ENCODE measurements at regions not wholly inside any gene's neighbourhood (a gene's known extent, or its start where the extent isn't known, plus 50 kb on each side); places are given as distances from the start of the nearest gene placed in this dataset.

GRCh38 chr6:85997206-85997605 lies 354.5 kb upstream of the SYNCRIP start:
- H3K4me3 Mint-ChIP-seq = no peak overlapping the region
- H3K27ac Mint-ChIP-seq = no peak overlapping the region
- H3K36me3 Mint-ChIP-seq = no peaks in the 10 kb centered on the region
- H3K9me3 Mint-ChIP-seq = peaks cover 4% of the 10 kb centered on the region
- ATAC-seq = no peak
- no peaks in the 10 kb centered on the region for H3K4me1 Mint-ChIP-seq
- H3K27me3 Mint-ChIP-seq = peaks cover 6% of the 10 kb centered on the region

- no peak overlapping the region for H3K27ac Mint-ChIP-seq
- peaks cover 6% of the 10 kb centered on the region for H3K27me3 Mint-ChIP-seq
- H3K36me3 Mint-ChIP-seq = no peaks in the 10 kb centered on the region
- H3K9me3 Mint-ChIP-seq = peaks cover 4% of the 10 kb centered on the region
- no peaks in the 10 kb centered on the region for H3K4me1 Mint-ChIP-seq
- ATAC-seq = no peak
- no peak overlapping the region for H3K4me3 Mint-ChIP-seq
Measured at GRCh38 chr6:85996034-85996375, 353.3 kb upstream of the SYNCRIP start.

GRCh38 chr6:85995339-85996033 lies 352.8 kb upstream of the SYNCRIP start:
- no peak for ATAC-seq
- peaks cover 6% of the 10 kb centered on the region for H3K27me3 Mint-ChIP-seq
- H3K36me3 Mint-ChIP-seq = no peaks in the 10 kb centered on the region
- H3K4me3 Mint-ChIP-seq = no peak overlapping the region
- H3K4me1 Mint-ChIP-seq = no peaks in the 10 kb centered on the region
- no peak overlapping the region for H3K27ac Mint-ChIP-seq
- peaks cover 4% of the 10 kb centered on the region for H3K9me3 Mint-ChIP-seq

- H3K27ac Mint-ChIP-seq = no peak overlapping the region
- no peaks in the 10 kb centered on the region for H3K27me3 Mint-ChIP-seq
- no peaks in the 10 kb centered on the region for H3K36me3 Mint-ChIP-seq
- H3K4me3 Mint-ChIP-seq = no peak overlapping the region
- peaks cover 22% of the 10 kb centered on the region for H3K9me3 Mint-ChIP-seq
- no peak for ATAC-seq
- H3K4me1 Mint-ChIP-seq = no peaks in the 10 kb centered on the region
Measured at GRCh38 chr6:85986681-85987080, 344.0 kb upstream of the SYNCRIP start.

- H3K27me3 Mint-ChIP-seq = no peaks in the 10 kb centered on the region
- ATAC-seq = no peak
- H3K4me3 Mint-ChIP-seq = no peak overlapping the region
- H3K9me3 Mint-ChIP-seq = peaks cover 17% of the 10 kb centered on the region
- H3K27ac Mint-ChIP-seq = no peak overlapping the region
- no peaks in the 10 kb centered on the region for H3K4me1 Mint-ChIP-seq
- H3K36me3 Mint-ChIP-seq = no peaks in the 10 kb centered on the region
Measured at GRCh38 chr6:85983032-85983659, 340.5 kb upstream of the SYNCRIP start.

- Mint-ChIP-seq H3K4me1 (no peaks in the 10 kb centered on the region), H3K36me3 (no peaks in the 10 kb centered on the region)
- no peak for ATAC-seq
Measured at GRCh38 chr6:85977661-85978060, 335.0 kb upstream of the SYNCRIP start.

GRCh38 chr6:85975957-85976356 lies 333.3 kb upstream of the SYNCRIP start:
- no peak overlapping the region for H3K4me3 Mint-ChIP-seq
- H3K27ac Mint-ChIP-seq = no peak overlapping the region
- H3K36me3 Mint-ChIP-seq = no peaks in the 10 kb centered on the region
- no peaks in the 10 kb centered on the region for H3K27me3 Mint-ChIP-seq
- H3K4me1 Mint-ChIP-seq = no peaks in the 10 kb centered on the region
- H3K9me3 Mint-ChIP-seq = no peaks in the 10 kb centered on the region
- ATAC-seq = no peak

More at GRCh38 chr6:85977661-85978060, 335.0 kb upstream of the SYNCRIP start:
- no peak overlapping the region for H3K4me3 Mint-ChIP-seq
- no peaks in the 10 kb centered on the region for H3K27me3 Mint-ChIP-seq
- no peak overlapping the region for H3K27ac Mint-ChIP-seq
- H3K9me3 Mint-ChIP-seq = no peaks in the 10 kb centered on the region

- H3K9me3 Mint-ChIP-seq = no peaks in the 10 kb centered on the region
- ATAC-seq = no peak
- no peaks in the 10 kb centered on the region for H3K36me3 Mint-ChIP-seq
- H3K4me3 Mint-ChIP-seq = no peak overlapping the region
- no peaks in the 10 kb centered on the region for H3K27me3 Mint-ChIP-seq
- no peaks in the 10 kb centered on the region for H3K4me1 Mint-ChIP-seq
- H3K27ac Mint-ChIP-seq = no peak overlapping the region
Measured at GRCh38 chr6:85971238-85971637, 328.6 kb upstream of the SYNCRIP start.

- no peak overlapping the region for H3K27ac Mint-ChIP-seq
- ATAC-seq = no peak
Measured at GRCh38 chr6:85966828-85967227, 324.1 kb upstream of the SYNCRIP start.

GRCh38 chr6:85961746-85962145 lies 319.1 kb upstream of the SYNCRIP start:
- no peak for ATAC-seq
- Mint-ChIP-seq H3K4me1 (no peaks in the 10 kb centered on the region), H3K4me3 (no peak overlapping the region), H3K27ac (no peak overlapping the region), H3K36me3 (no peaks in the 10 kb centered on the region), H3K27me3 (no peaks in the 10 kb centered on the region), H3K9me3 (no peaks in the 10 kb centered on the region)

More at GRCh38 chr6:85966828-85967227, 324.1 kb upstream of the SYNCRIP start:
- H3K4me1 Mint-ChIP-seq = no peaks in the 10 kb centered on the region
- H3K36me3 Mint-ChIP-seq = no peaks in the 10 kb centered on the region
- no peak overlapping the region for H3K4me3 Mint-ChIP-seq
- no peaks in the 10 kb centered on the region for H3K27me3 Mint-ChIP-seq
- no peaks in the 10 kb centered on the region for H3K9me3 Mint-ChIP-seq

GRCh38 chr6:85961125-85961524 lies 318.4 kb upstream of the SYNCRIP start:
- no peak overlapping the region for H3K27ac Mint-ChIP-seq
- no peaks in the 10 kb centered on the region for H3K27me3 Mint-ChIP-seq
- H3K36me3 Mint-ChIP-seq = no peaks in the 10 kb centered on the region
- H3K4me1 Mint-ChIP-seq = no peaks in the 10 kb centered on the region
- H3K9me3 Mint-ChIP-seq = no peaks in the 10 kb centered on the region
- no peak overlapping the region for H3K4me3 Mint-ChIP-seq
- no peak for ATAC-seq

- Mint-ChIP-seq H3K27me3 (no peaks in the 10 kb centered on the region), H3K4me1 (no peaks in the 10 kb centered on the region), H3K36me3 (no peaks in the 10 kb centered on the region), H3K27ac (no peak overlapping the region), H3K4me3 (no peak overlapping the region), H3K9me3 (peaks cover 12% of the 10 kb centered on the region)
- ATAC-seq = no peak
Measured at GRCh38 chr6:85948481-85948880, 305.8 kb upstream of the SYNCRIP start.

- H3K36me3 Mint-ChIP-seq = no peaks in the 10 kb centered on the region
- no peak overlapping the region for H3K27ac Mint-ChIP-seq
- no peak overlapping the region for H3K4me3 Mint-ChIP-seq
- no peak for ATAC-seq
- peaks cover 4% of the 10 kb centered on the region for H3K9me3 Mint-ChIP-seq
- H3K27me3 Mint-ChIP-seq = no peaks in the 10 kb centered on the region
- H3K4me1 Mint-ChIP-seq = no peaks in the 10 kb centered on the region
Measured at GRCh38 chr6:85945459-85946185, 302.9 kb upstream of the SYNCRIP start.

GRCh38 chr6:85944776-85945175 lies 302.1 kb upstream of the SYNCRIP start:
- H3K4me3 Mint-ChIP-seq = no peak overlapping the region
- H3K9me3 Mint-ChIP-seq = peaks cover 4% of the 10 kb centered on the region

GRCh38 chr6:85942844-85943243 lies 300.2 kb upstream of the SYNCRIP start:
- no peak overlapping the region for H3K27ac Mint-ChIP-seq
- no peaks in the 10 kb centered on the region for H3K4me1 Mint-ChIP-seq
- peaks cover 4% of the 10 kb centered on the region for H3K9me3 Mint-ChIP-seq
- H3K27me3 Mint-ChIP-seq = no peaks in the 10 kb centered on the region
- no peak for ATAC-seq
- no peak overlapping the region for H3K4me3 Mint-ChIP-seq
- no peaks in the 10 kb centered on the region for H3K36me3 Mint-ChIP-seq

More at GRCh38 chr6:85944776-85945175, 302.1 kb upstream of the SYNCRIP start:
- no peak for ATAC-seq
- Mint-ChIP-seq H3K27me3 (no peaks in the 10 kb centered on the region), H3K36me3 (no peaks in the 10 kb centered on the region), H3K4me1 (no peaks in the 10 kb centered on the region), H3K27ac (no peak overlapping the region)

GRCh38 chr6:85936916-85937315 lies 294.2 kb upstream of the SYNCRIP start:
- Mint-ChIP-seq H3K27ac (no peak overlapping the region), H3K4me1 (no peaks in the 10 kb centered on the region), H3K36me3 (no peaks in the 10 kb centered on the region), H3K27me3 (no peaks in the 10 kb centered on the region), H3K9me3 (peaks cover 3% of the 10 kb centered on the region), H3K4me3 (no peak overlapping the region)
- no peak for ATAC-seq
